ENCODE measurements at regions not wholly inside any gene's neighbourhood (a gene's known extent, or its start where the extent isn't known, plus 50 kb on each side); places are given as distances from the start of the nearest gene placed in this dataset.
"Not testable (repeated sequence)": the region's sequence is repeated elsewhere in the genome, so short reads cannot be mapped to it uniquely, and the experiment has no call there.

GRCh38 chrX:128691872-128692271, 639.7 kb upstream of the ACTRT1 start:
- no TSS peak for BruUV-seq (replicated peaks)
- no peaks in the 10 kb centered on the region for H3K27me3 ChIP-seq (replicated peaks; ENCODE audit: insufficient read depth, low read depth, low read length, poor library complexity)
- no peaks in the 10 kb centered on the region for H3K9me3 ChIP-seq (ENCODE audit: low read depth, low read length, poor library complexity, severe bottlenecking)
- ChIA-PET CTCF (no interaction called here), POLR2A (ENCODE audit: low non-redundant PET) (no interaction called here)
- no peak overlapping the region for H3K4me3 ChIP-seq (ENCODE audit: low read depth, low read length, poor library complexity, severe bottlenecking)
- DNase-seq (ENCODE audit: low spot score) = no peak
- H3K4me1 ChIP-seq (ENCODE audit: insufficient read depth, low read length, poor library complexity, severe bottlenecking) = no peaks in the 10 kb centered on the region
- intact Hi-C loops (cut with micrococcal nuclease; ENCODE audit: unreplicated experiment) = no loop called here
- H3K27ac ChIP-seq (ENCODE audit: low read depth, low read length, poor library complexity, severe bottlenecking) = no peak overlapping the region
- H3K36me3 ChIP-seq (ENCODE audit: insufficient read depth, low read length, poor library complexity, severe bottlenecking) = no peaks in the 10 kb centered on the region
- no peak for TF ChIP-seq CTCF (conservative IDR thresholded peaks at IDR 0.05; ENCODE audit: low read depth, low read length)
- TF ChIP-seq EZH2 (IDR thresholded peaks at IDR 0.05; ENCODE audit: borderline replicate concordance, low read depth, low read length, poor library complexity, severe bottlenecking) = no peak

- intact Hi-C loops (cut with micrococcal nuclease; ENCODE audit: unreplicated experiment) = no loop called here
- ChIA-PET POLR2A (ENCODE audit: low non-redundant PET) (interaction anchor here (0.7 kb wide), 1 partner anchor 767 kb away, joined by 7 read pairs; no protein-coding TSS in a partner anchor), CTCF (no interaction called here)
- Histone ChIP-seq H3K9me3 (ENCODE audit: low read depth, low read length, poor library complexity, severe bottlenecking) (no peaks in the 10 kb centered on the region), H3K4me3 (ENCODE audit: low read depth, low read length, poor library complexity, severe bottlenecking) (no peak overlapping the region), H3K27me3 (replicated peaks; ENCODE audit: insufficient read depth, low read depth, low read length, poor library complexity) (no peaks in the 10 kb centered on the region), H3K4me1 (ENCODE audit: insufficient read depth, low read length, poor library complexity, severe bottlenecking) (no peaks in the 10 kb centered on the region), H3K27ac (ENCODE audit: low read depth, low read length, poor library complexity, severe bottlenecking) (no peak overlapping the region), H3K36me3 (ENCODE audit: insufficient read depth, low read length, poor library complexity, severe bottlenecking) (no peaks in the 10 kb centered on the region)
- no TSS peak for BruUV-seq (replicated peaks)
- TF ChIP-seq EZH2 (IDR thresholded peaks at IDR 0.05; ENCODE audit: borderline replicate concordance, low read depth, low read length, poor library complexity, severe bottlenecking) (no peak), CTCF (conservative IDR thresholded peaks at IDR 0.05; ENCODE audit: low read depth, low read length) (no peak)
- DNase-seq (ENCODE audit: low spot score) = no peak
Observed at GRCh38 chrX:128685387-128685786, 633.2 kb upstream of the ACTRT1 start.

- Histone ChIP-seq H3K36me3 (ENCODE audit: insufficient read depth, low read length, poor library complexity, severe bottlenecking) (no peaks in the 10 kb centered on the region), H3K4me3 (ENCODE audit: low read depth, low read length, poor library complexity, severe bottlenecking) (no peak overlapping the region), H3K27ac (ENCODE audit: low read depth, low read length, poor library complexity, severe bottlenecking) (no peak overlapping the region), H3K27me3 (replicated peaks; ENCODE audit: insufficient read depth, low read depth, low read length, poor library complexity) (no peaks in the 10 kb centered on the region), H3K4me1 (ENCODE audit: insufficient read depth, low read length, poor library complexity, severe bottlenecking) (no peaks in the 10 kb centered on the region), H3K9me3 (ENCODE audit: low read depth, low read length, poor library complexity, severe bottlenecking) (no peaks in the 10 kb centered on the region)
- CTCF ChIA-PET = no interaction called here
- intact Hi-C loops (cut with micrococcal nuclease; ENCODE audit: unreplicated experiment) = no loop called here
- TF ChIP-seq EZH2 (IDR thresholded peaks at IDR 0.05; ENCODE audit: borderline replicate concordance, low read depth, low read length, poor library complexity, severe bottlenecking) = no peak
- no peak for TF ChIP-seq CTCF (conservative IDR thresholded peaks at IDR 0.05; ENCODE audit: low read depth, low read length)
- DNase-seq (ENCODE audit: low spot score) = no peak
- POLR2A ChIA-PET (ENCODE audit: low non-redundant PET) = no interaction called here
- BruUV-seq (replicated peaks) = no TSS peak
Observed at GRCh38 chrX:128676651-128677050, 624.4 kb upstream of the ACTRT1 start.

- POLR2A ChIA-PET (ENCODE audit: low non-redundant PET); H3K4me3 ChIP-seq (ENCODE audit: low read depth, low read length, poor library complexity, severe bottlenecking); H3K27me3 ChIP-seq (replicated peaks; ENCODE audit: insufficient read depth, low read depth, low read length, poor library complexity); H3K27ac ChIP-seq (ENCODE audit: low read depth, low read length, poor library complexity, severe bottlenecking); DNase-seq (ENCODE audit: low spot score); BruUV-seq (replicated peaks); intact Hi-C loops (cut with micrococcal nuclease; ENCODE audit: unreplicated experiment); H3K36me3 ChIP-seq (ENCODE audit: insufficient read depth, low read length, poor library complexity, severe bottlenecking); CTCF ChIA-PET; H3K4me1 ChIP-seq (ENCODE audit: insufficient read depth, low read length, poor library complexity, severe bottlenecking); H3K9me3 ChIP-seq (ENCODE audit: low read depth, low read length, poor library complexity, severe bottlenecking): not testable (repeated sequence)
Observed at GRCh38 chrX:128674326-128675086, 622.3 kb upstream of the ACTRT1 start.
